Vagina (tissue), 2 donors: ENCODE measurements at regions not wholly inside any gene's neighbourhood (a gene's known extent, or its start where the extent isn't known, plus 50 kb on each side); places are given as distances from the start of the nearest gene placed in this dataset.

Experiments
- DNase-seq, 2 donors: peaks; one replicate each; pipeline ENCODE4 v3.0.0-alpha.2; 2017; ENCODE audit errors: extremely low spot score in 2 of 2
- H3K27ac ChIP-seq: fragments of 200-600 bp; sonication (generic); one replicate; pipeline ENCODE4 v1.5.1; 2019
- H3K27me3 ChIP-seq: fragments of 200-600 bp; sonication (generic); one replicate; pipeline ENCODE4 v1.5.1; 2019
- H3K36me3 ChIP-seq, 2 donors: fragments of 200-600 bp; sonication (generic); one replicate each; pipeline ENCODE4 v1.5.1; 2017 to 2019
- H3K4me1 ChIP-seq: fragments of 200-600 bp; sonication (generic); one replicate; pipeline ENCODE4 v1.5.1; 2019
- H3K4me3 ChIP-seq, 2 donors: fragments of 200-600 bp; sonication (generic); 1 replicate in 1 of 2; 2 replicates in 1 of 2; pipeline ENCODE4 v1.5.1; 2016 to 2019
- H3K9me3 ChIP-seq: fragments of 200-600 bp; sonication (generic); one replicate; pipeline ENCODE4 v1.5.1; 2019
- CTCF ChIP-seq, 3 experiments: fragments of 450-650 bp in 2 of 3; fragments of 200-600 bp in 1 of 3; sonication (generic) in 1 of 3; IDR thresholded peaks; one replicate each; pipeline ENCODE4 v1.5.1; 2017 to 2019; ENCODE audit warnings: antibody characterized with exemption in 3 of 3, mild to moderate bottlenecking in 2 of 3, moderate library complexity in 2 of 3
- POLR2A ChIP-seq, 2 donors: fragments of 450-650 bp; IDR thresholded peaks; one replicate each; pipeline ENCODE4 v1.6.1; 2017; ENCODE audit warnings: antibody characterized with exemption in 2 of 2, mild to moderate bottlenecking in 2 of 2, moderate library complexity in 2 of 2
- POLR2AphosphoS5 ChIP-seq, 2 donors: sonication (generic); formaldehyde crosslinking; IDR thresholded peaks; one replicate each; pipeline ENCODE4 v1.9.0; 2017; ENCODE audit warnings: antibody characterized with exemption in 2 of 2, mild to moderate bottlenecking in 2 of 2, low read depth in 1 of 2; ENCODE audit not compliant: insufficient read depth in 1 of 2
- intact Hi-C: fragments of 100-400 bp; cut with DNase I; formaldehyde crosslinking; loops from one replicate; pipeline ENCODE4 v1.15.1; 2023

- no peak for DNase-seq
- TF ChIP-seq CTCF (IDR thresholded peaks at IDR 0.05) (no peak), POLR2AphosphoS5 (IDR thresholded peaks at IDR 0.05; ENCODE audit: insufficient read depth in 1 of 2, low read depth in 1 of 2) (no peak), POLR2A (IDR thresholded peaks at IDR 0.05) (no peak)
- Histone ChIP-seq H3K9me3 (no peaks in the 10 kb centered on the region), H3K27me3 (no peaks in the 10 kb centered on the region), H3K4me3 (no peak overlapping the region), H3K27ac (no peak overlapping the region), H3K36me3 (no peaks in the 10 kb centered on the region), H3K4me1 (no peaks in the 10 kb centered on the region)
- intact Hi-C loops = no loop called here
These were observed 138.9 kb upstream of the CDH19 start for GRCh38 chr18:66742832-66743231.

- Histone ChIP-seq H3K4me3 (no peak overlapping the region), H3K27me3 (no peaks in the 10 kb centered on the region), H3K36me3 (no peaks in the 10 kb centered on the region), H3K27ac (no peak overlapping the region), H3K4me1 (no peaks in the 10 kb centered on the region), H3K9me3 (no peaks in the 10 kb centered on the region)
- DNase-seq = no peak
- intact Hi-C loops = no loop called here
- TF ChIP-seq POLR2AphosphoS5 (IDR thresholded peaks at IDR 0.05; ENCODE audit: insufficient read depth in 1 of 2, low read depth in 1 of 2) (no peak), POLR2A (IDR thresholded peaks at IDR 0.05) (no peak)
These were observed 132.0 kb upstream of the CDH19 start for GRCh38 chr18:66735933-66736332.

- intact Hi-C loops = no loop called here
- Histone ChIP-seq H3K27ac (no peak overlapping the region), H3K4me1 (no peaks in the 10 kb centered on the region), H3K36me3 (no peaks in the 10 kb centered on the region), H3K4me3 (no peak overlapping the region), H3K27me3 (no peaks in the 10 kb centered on the region), H3K9me3 (no peaks in the 10 kb centered on the region)
- DNase-seq = no peak
- no peak for TF ChIP-seq POLR2A (IDR thresholded peaks at IDR 0.05)
- TF ChIP-seq POLR2AphosphoS5 (IDR thresholded peaks at IDR 0.05; ENCODE audit: insufficient read depth in 1 of 2, low read depth in 1 of 2) = no peak
- TF ChIP-seq CTCF (IDR thresholded peaks at IDR 0.05) = no peak
These were observed 130.6 kb upstream of the CDH19 start for GRCh38 chr18:66734451-66734850.

- H3K4me3 ChIP-seq = no peak overlapping the region
- no peaks in the 10 kb centered on the region for H3K36me3 ChIP-seq
- TF ChIP-seq POLR2AphosphoS5 (IDR thresholded peaks at IDR 0.05; ENCODE audit: insufficient read depth in 1 of 2, low read depth in 1 of 2) = no peak
- TF ChIP-seq CTCF (IDR thresholded peaks at IDR 0.05) = no peak
- no peak for TF ChIP-seq POLR2A (IDR thresholded peaks at IDR 0.05)
- H3K9me3 ChIP-seq = no peaks in the 10 kb centered on the region
- intact Hi-C loops = no loop called here
- no peaks in the 10 kb centered on the region for H3K4me1 ChIP-seq
- H3K27ac ChIP-seq = no peak overlapping the region
- no peak for DNase-seq
- H3K27me3 ChIP-seq = no peaks in the 10 kb centered on the region
These were observed 128.0 kb upstream of the CDH19 start for GRCh38 chr18:66731890-66732289.

- Histone ChIP-seq H3K27ac (no peak overlapping the region), H3K36me3 (no peaks in the 10 kb centered on the region), H3K27me3 (no peaks in the 10 kb centered on the region), H3K4me1 (no peaks in the 10 kb centered on the region), H3K4me3 (no peak overlapping the region), H3K9me3 (no peaks in the 10 kb centered on the region)
- no peak for TF ChIP-seq POLR2AphosphoS5 (IDR thresholded peaks at IDR 0.05; ENCODE audit: insufficient read depth in 1 of 2, low read depth in 1 of 2)
- TF ChIP-seq POLR2A (IDR thresholded peaks at IDR 0.05) = no peak
- no peak for TF ChIP-seq CTCF (IDR thresholded peaks at IDR 0.05)
- no peak for DNase-seq
- intact Hi-C loops = no loop called here
These were observed 125.8 kb upstream of the CDH19 start for GRCh38 chr18:66729442-66730239.
